SKM-1 (cell line): ENCODE measurements at regions not wholly inside any gene's neighbourhood (a gene's known extent, or its start where the extent isn't known, plus 50 kb on each side); places are given as distances from the start of the nearest gene placed in this dataset.
"Not testable (repeated sequence)": the region's sequence is repeated elsewhere in the genome, so short reads cannot be mapped to it uniquely, and the experiment has no call there.

ENCODE experiments used
- DNase-seq: peaks from one replicate; lab custom pipeline; 2025; ENCODE audit not compliant: unreplicated experiment; lab: John Stamatoyannopoulos, UW

- no peak for DNase-seq
Observed at GRCh38 chr12:73656375-73656774, 881.3 kb upstream of the ATXN7L3B start.

- no peak for DNase-seq
Observed at GRCh38 chr12:73659802-73660201, 877.8 kb upstream of the ATXN7L3B start.

GRCh38 chr12:73665193-73665592 lies 872.4 kb upstream of the ATXN7L3B start:
- DNase-seq, result no peak

GRCh38 chr12:73671550-73671949 lies 866.1 kb upstream of the ATXN7L3B start:
- not testable (repeated sequence) for DNase-seq

- no peak for DNase-seq
Observed at GRCh38 chr12:73677520-73678291, 859.9 kb upstream of the ATXN7L3B start.

GRCh38 chr12:73678335-73678734 lies 859.3 kb upstream of the ATXN7L3B start:
- DNase-seq, result no peak

GRCh38 chr12:73699318-73699717 lies 838.3 kb upstream of the ATXN7L3B start:
- no peak for DNase-seq

GRCh38 chr12:73714655-73715054 lies 823.0 kb upstream of the ATXN7L3B start:
- DNase-seq, result no peak

- not testable (repeated sequence) for DNase-seq
Observed at GRCh38 chr12:73716143-73716542, 821.5 kb upstream of the ATXN7L3B start.

- DNase-seq, result no peak
Observed at GRCh38 chr12:73719223-73719622, 818.4 kb upstream of the ATXN7L3B start.

- no peak for DNase-seq
Observed at GRCh38 chr12:73726881-73727280, 810.8 kb upstream of the ATXN7L3B start.

- DNase-seq, result no peak
Observed at GRCh38 chr12:73731658-73732057, 806.0 kb upstream of the ATXN7L3B start.

GRCh38 chr12:73769337-73769736 lies 768.3 kb upstream of the ATXN7L3B start:
- no peak for DNase-seq

GRCh38 chr12:73798523-73798922 lies 739.1 kb upstream of the ATXN7L3B start:
- DNase-seq, result no peak

- DNase-seq, result no peak
Observed at GRCh38 chr12:73815072-73815645, 722.5 kb upstream of the ATXN7L3B start.

GRCh38 chr12:73817161-73817560 lies 720.5 kb upstream of the ATXN7L3B start:
- no peak for DNase-seq

- DNase-seq, result no peak
Observed at GRCh38 chr12:73833746-73834145, 703.9 kb upstream of the ATXN7L3B start.

- no peak for DNase-seq
Observed at GRCh38 chr12:73841963-73842362, 695.7 kb upstream of the ATXN7L3B start.

- no peak for DNase-seq
Observed at GRCh38 chr12:73863546-73863945, 674.1 kb upstream of the ATXN7L3B start.

GRCh38 chr12:73867147-73867546 lies 670.5 kb upstream of the ATXN7L3B start:
- DNase-seq, result no peak

- not testable (repeated sequence) for DNase-seq
Observed at GRCh38 chr12:73877291-73877690, 660.3 kb upstream of the ATXN7L3B start.

- no peak for DNase-seq
Observed at GRCh38 chr12:73892201-73892600, 645.4 kb upstream of the ATXN7L3B start.

- no peak for DNase-seq
Observed at GRCh38 chr12:73898645-73899044, 639.0 kb upstream of the ATXN7L3B start.
